ENCODE measurements at regions not wholly inside any gene's neighbourhood (a gene's known extent, or its start where the extent isn't known, plus 50 kb on each side); places are given as distances from the start of the nearest gene placed in this dataset.

DNA sequence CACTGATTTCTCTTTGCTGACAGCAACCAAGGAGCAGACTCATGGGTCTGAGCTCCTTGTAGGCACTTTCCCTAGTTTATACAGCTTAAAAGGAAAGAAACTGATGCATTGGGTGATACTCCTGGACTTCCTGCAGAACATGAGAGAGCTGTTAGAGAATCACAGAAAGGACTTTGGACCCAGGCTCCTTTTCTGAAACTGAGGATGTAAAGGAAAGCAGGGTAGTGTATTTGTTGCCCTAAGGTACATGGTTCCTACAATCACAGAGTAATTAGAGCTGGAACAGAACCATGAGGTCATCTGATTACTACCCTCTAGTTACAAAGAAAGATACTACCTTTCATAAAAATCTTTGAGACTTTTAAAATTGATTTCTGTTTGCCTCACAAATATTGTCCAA is 477.1 kb upstream of the SPTLC3 start:
- TF ChIP-seq, protein P1, sequence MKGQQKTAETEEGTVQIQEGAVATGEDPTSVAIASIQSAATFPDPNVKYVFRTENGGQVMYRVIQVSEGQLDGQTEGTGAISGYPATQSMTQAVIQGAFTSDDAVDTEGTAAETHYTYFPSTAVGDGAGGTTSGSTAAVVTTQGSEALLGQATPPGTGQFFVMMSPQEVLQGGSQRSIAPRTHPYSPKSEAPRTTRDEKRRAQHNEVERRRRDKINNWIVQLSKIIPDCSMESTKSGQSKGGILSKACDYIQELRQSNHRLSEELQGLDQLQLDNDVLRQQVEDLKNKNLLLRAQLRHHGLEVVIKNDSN (CRISPR knock-in tag; IDR thresholded peaks at IDR 0.05), result no peak
- TF ChIP-seq, protein P2, sequence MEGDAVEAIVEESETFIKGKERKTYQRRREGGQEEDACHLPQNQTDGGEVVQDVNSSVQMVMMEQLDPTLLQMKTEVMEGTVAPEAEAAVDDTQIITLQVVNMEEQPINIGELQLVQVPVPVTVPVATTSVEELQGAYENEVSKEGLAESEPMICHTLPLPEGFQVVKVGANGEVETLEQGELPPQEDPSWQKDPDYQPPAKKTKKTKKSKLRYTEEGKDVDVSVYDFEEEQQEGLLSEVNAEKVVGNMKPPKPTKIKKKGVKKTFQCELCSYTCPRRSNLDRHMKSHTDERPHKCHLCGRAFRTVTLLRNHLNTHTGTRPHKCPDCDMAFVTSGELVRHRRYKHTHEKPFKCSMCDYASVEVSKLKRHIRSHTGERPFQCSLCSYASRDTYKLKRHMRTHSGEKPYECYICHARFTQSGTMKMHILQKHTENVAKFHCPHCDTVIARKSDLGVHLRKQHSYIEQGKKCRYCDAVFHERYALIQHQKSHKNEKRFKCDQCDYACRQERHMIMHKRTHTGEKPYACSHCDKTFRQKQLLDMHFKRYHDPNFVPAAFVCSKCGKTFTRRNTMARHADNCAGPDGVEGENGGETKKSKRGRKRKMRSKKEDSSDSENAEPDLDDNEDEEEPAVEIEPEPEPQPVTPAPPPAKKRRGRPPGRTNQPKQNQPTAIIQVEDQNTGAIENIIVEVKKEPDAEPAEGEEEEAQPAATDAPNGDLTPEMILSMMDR (IDR thresholded peaks at IDR 0.05), result no peak
- TF ChIP-seq FOXP1 (CRISPR knock-in tag; IDR thresholded peaks at IDR 0.05; ENCODE audit: borderline replicate concordance) (no peak), CBFB (CRISPR knock-in tag; IDR thresholded peaks at IDR 0.05; ENCODE audit: low read depth) (no peak), FOXJ3 (CRISPR knock-in tag; IDR thresholded peaks at IDR 0.05; ENCODE audit: borderline replicate concordance) (no peak), ESRRA (CRISPR knock-in tag; IDR thresholded peaks at IDR 0.05; ENCODE audit: borderline replicate concordance) (no peak), MYBL2 (CRISPR knock-in tag; IDR thresholded peaks at IDR 0.05) (no peak), ZNF423 (CRISPR knock-in tag; IDR thresholded peaks at IDR 0.05) (no peak)
- TF ChIP-seq, protein P3, sequence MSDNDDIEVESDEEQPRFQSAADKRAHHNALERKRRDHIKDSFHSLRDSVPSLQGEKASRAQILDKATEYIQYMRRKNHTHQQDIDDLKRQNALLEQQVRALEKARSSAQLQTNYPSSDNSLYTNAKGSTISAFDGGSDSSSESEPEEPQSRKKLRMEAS (CRISPR knock-in tag; IDR thresholded peaks at IDR 0.05), result no peak

Data from WTC11 (cell line).